CD4-positive, alpha-beta T cell treated with Interleukin-6 for 4 hours (primary cell): ENCODE measurements at regions not wholly inside any gene's neighbourhood (a gene's known extent, or its start where the extent isn't known, plus 50 kb on each side); places are given as distances from the start of the nearest gene placed in this dataset.

Experiments used
- DNase-seq: peaks from one replicate; pipeline ENCODE4 v3.0.0-alpha.2; 2020; ENCODE audit warnings: mixed read lengths

- DNase-seq: no peak
Measured at GRCh38 chr12:130017591-130018449, 114.0 kb upstream of the TMEM132D start.

GRCh38 chr12:130018614-130019013 lies 114.8 kb upstream of the TMEM132D start:
- no peak for DNase-seq

GRCh38 chr12:130026608-130027176 lies 122.9 kb upstream of the TMEM132D start:
- peak; percentile 21 for DNase-seq

- DNase-seq: no peak
Measured at GRCh38 chr12:130027798-130028197, 124.0 kb upstream of the TMEM132D start.

- no peak for DNase-seq
Measured at GRCh38 chr12:130029151-130029550, 125.3 kb upstream of the TMEM132D start.

GRCh38 chr12:130031041-130031440 lies 127.2 kb upstream of the TMEM132D start:
- DNase-seq: no peak

DNA sequence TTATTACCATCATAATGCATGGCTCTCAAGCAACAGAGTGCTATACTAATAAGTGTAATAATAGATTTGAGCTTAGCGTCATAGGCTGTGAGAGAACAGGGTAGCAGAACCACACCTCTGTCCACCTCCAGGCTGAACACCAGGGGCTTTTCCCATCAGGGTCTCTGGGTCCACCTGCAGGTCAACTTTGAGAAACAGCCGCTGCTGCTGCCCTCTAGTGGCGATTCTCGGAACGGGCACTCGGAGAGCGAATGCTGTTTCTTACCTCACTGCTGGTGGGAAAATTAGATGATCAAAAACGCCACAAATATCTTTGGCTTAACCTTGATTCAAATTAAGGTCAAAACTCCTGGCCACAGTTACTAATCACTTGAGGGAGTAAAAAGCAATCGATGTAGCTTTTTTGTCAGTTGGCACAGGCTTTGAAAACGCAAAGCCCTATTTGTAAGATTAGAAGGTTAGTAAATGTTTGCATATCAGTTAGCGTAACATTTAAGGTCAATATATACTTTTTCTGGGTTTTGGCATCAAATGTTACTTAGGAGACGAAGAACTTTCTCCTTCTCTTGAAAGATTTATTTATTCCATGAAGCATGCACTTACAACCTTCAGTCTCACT lies 127.9 kb upstream of the TMEM132D start:
- peak; percentile 60 for DNase-seq

DNA sequence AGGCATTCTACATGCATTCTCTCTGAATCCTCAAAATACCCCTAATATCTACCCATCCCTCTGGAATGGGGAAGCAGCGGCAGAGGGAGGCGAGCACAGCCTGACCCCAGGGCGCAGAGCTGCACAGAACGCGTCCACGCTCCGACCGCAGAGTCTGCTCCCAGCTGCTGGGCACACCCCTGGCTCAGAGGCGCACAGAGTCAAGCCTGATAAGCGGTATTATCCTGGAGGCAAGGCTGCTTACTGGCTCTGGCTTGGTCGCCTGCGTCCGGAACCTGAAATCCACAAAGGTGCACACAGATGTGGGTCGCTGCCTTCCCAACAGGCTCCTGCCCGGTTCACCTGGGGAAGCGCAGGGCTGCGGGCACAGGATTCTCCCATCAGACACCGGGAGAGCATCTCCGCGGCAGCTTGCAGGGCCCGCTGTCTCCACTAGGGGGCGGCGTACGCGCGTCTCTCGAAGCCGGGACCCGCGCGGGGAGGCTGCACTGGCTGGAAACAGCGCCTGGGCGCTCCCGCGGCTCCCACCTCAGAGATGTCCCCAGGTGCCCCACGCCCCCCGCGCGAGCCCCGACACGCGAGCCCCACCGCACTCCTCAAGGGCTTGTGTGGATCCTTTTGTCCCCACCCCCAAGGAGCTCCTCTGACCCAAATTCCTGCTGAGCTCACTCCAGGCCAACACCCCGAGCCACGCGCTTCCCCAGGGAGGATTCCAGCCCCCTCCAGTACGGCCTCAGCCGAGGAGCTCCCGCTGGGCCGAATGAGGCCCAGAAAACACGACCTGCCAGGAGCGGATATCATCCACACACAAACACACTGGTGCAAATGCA lies 120.1 kb upstream of the FZD10 start:
- DNase-seq: peak; percentile 49

GRCh38 chr12:130043685-130044406 lies 118.4 kb upstream of the FZD10 start:
- DNase-seq: no peak

GRCh38 chr12:130044991-130045621 lies 117.2 kb upstream of the FZD10 start:
- DNase-seq: no peak

DNA sequence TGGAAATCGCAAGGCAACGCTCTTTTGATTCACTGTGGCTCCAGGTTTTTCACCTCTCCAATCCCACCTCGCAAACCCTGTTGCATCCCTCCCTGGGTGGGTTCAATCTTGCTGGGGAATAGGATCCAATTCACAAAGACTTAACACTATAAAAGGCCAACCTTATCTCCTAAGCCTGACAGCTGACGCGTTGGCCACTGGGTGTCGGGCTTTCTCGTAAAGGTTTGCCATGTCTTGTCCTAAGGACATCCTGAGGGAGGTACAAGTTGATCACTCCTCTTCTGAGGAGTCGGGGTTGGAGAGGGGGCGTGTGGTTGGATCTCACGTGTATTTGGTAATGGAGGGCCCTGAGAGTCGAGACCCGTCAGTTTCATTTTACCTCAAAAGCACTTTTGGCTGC lies 112.6 kb upstream of the FZD10 start:
- DNase-seq: no peak

DNA sequence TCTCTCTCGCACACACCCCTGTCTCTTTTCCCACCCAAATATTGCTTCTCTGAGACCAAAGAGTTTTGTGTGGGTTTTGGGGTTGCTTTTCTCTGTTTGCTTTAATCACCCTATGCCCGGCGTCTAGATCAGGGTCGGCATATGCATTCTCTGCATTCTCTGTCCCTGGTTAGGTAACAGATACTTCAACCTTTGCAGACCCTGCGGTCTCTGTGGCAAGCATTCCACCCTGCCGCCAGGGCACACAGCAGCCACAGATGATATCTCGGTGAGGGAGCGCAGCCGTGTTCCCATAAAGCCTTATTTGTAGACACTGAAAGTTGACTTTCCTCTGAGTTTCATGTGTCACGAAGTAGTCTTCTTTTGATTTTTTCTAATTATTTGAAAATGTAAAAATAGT lies 110.4 kb upstream of the FZD10 start:
- DNase-seq: no peak

GRCh38 chr12:130053651-130054069 lies 108.6 kb upstream of the FZD10 start:
- DNase-seq: no peak

DNA sequence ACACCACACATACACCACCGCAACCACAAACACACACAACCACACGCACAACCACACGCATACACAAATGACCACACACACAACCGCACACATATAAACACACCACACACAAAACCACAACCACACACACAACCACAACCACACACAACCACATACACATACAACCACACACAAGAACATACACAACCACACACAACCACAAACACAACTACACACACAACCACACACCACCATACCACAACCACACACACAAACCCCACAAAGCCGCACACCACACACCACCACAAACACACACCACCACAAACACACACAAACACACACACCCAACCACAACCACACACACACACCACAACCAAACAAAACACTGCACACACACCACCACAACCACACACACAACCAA lies 107.5 kb upstream of the FZD10 start:
- no peak for DNase-seq

- DNase-seq: no peak
Measured at GRCh38 chr12:130058926-130059472, 103.3 kb upstream of the FZD10 start.

DNA sequence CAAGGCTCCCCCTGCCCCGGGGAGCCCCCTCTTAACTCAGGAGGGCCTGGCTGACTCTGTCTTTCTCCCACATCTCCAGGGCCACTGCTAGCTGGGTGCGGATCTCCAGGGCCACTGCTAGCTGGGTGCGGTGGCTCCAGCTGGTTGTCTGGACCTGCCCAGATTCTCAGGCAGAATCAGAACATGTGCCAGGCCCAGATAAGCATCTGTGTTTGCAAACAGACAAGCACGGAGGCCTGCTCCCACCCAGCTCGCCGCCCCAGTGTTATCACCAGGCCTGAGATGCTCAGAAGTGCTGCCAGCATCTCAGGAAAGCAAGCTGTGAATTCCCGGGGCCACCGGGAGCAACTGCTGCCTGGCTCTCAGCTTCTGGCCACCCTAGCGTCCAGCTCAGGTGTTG lies 98.4 kb upstream of the FZD10 start:
- no peak for DNase-seq

GRCh38 chr12:130064999-130065398 lies 97.3 kb upstream of the FZD10 start:
- DNase-seq: no peak

DNA sequence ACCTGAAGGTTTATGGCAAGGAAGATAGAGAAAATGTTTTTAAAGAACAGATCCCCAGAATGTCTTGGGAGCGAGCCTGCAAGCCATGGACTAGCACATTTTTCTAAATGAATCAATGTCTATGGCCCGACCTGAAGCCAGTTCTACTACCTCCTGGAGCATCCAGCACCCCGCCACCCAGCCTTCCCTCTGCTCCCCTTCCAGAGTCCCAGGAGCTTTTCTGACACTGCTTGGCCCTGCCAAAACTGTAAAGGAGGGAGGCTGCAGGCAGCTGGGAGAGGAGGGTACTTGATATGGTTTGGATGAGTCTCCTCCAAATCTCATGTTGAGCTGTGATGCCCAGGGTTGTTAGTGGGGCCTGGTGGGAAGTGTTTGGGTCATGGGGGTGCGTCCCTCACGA lies 95.5 kb upstream of the FZD10 start:
- DNase-seq: no peak

- DNase-seq: no peak
Measured at GRCh38 chr12:130068741-130069140, 93.5 kb upstream of the FZD10 start.

- DNase-seq: no peak
Measured at GRCh38 chr12:130070126-130070611, 92.1 kb upstream of the FZD10 start.

DNA sequence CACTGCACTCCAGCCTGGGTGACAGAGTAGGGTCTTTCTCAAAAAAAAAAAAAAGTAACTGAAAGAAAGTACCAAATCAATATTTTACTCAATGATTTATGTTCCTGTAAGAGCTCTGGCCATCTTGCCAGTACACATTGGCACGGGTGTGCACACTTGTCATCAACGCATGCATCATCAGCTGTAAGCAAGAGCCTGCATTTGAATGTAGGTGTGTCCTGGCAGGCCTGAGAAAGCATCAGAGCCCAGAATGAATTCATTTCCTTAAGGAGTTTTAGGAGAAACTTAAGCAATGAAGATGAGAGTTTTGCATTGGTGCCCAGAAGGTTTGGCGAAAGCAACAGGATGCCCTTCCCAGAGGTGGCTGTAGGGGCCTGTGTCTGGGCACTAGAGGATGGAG lies 88.5 kb upstream of the FZD10 start:
- DNase-seq: no peak
